ENCODE measurements at regions not wholly inside any gene's neighbourhood (a gene's known extent, or its start where the extent isn't known, plus 50 kb on each side); places are given as distances from the start of the nearest gene placed in this dataset.
A peak's percentile ranks its signal among the peaks of the same experiment; 100 is the strongest.
"Not testable (repeated sequence)": the region's sequence is repeated elsewhere in the genome, so short reads cannot be mapped to it uniquely, and the experiment has no call there.

- no peak for DNase-seq (ENCODE audit: low read depth)
These were observed 272.6 kb downstream of the MSX2 start for GRCh38 chr5:174996941-174997340.

- no peak for DNase-seq (ENCODE audit: low read depth)
These were observed 271.4 kb downstream of the MSX2 start for GRCh38 chr5:174995827-174996226.

- DNase-seq (ENCODE audit: low read depth) = no peak
These were observed 267.5 kb downstream of the MSX2 start for GRCh38 chr5:174991847-174992246.

GRCh38 chr5:174990909-174991308, 266.5 kb downstream of the MSX2 start:
- no peak for DNase-seq (ENCODE audit: low read depth)

- DNase-seq (ENCODE audit: low read depth) = no peak
These were observed 263.1 kb downstream of the MSX2 start for GRCh38 chr5:174987443-174988012.

- no peak for DNase-seq (ENCODE audit: low read depth)
These were observed 260.5 kb downstream of the MSX2 start for GRCh38 chr5:174984863-174985262.

- no peak for DNase-seq (ENCODE audit: low read depth)
These were observed 258.1 kb downstream of the MSX2 start for GRCh38 chr5:174982485-174982884.

- no peak for DNase-seq (ENCODE audit: low read depth)
These were observed 257.0 kb downstream of the MSX2 start for GRCh38 chr5:174981416-174981815.

GRCh38 chr5:174980952-174981351, 256.6 kb downstream of the MSX2 start:
- DNase-seq (ENCODE audit: low read depth) = no peak

GRCh38 chr5:174972291-174972690, 247.9 kb downstream of the MSX2 start:
- DNase-seq (ENCODE audit: low read depth) = no peak

GRCh38 chr5:174971210-174971609, 246.8 kb downstream of the MSX2 start:
- DNase-seq (ENCODE audit: low read depth) = no peak

- DNase-seq (ENCODE audit: low read depth) = no peak
These were observed 246.1 kb downstream of the MSX2 start for GRCh38 chr5:174970502-174970901.

- no peak for DNase-seq (ENCODE audit: low read depth)
These were observed 229.5 kb downstream of the MSX2 start for GRCh38 chr5:174953871-174954270.

- peak; percentile 59 for DNase-seq (ENCODE audit: low read depth)
These were observed 226.9 kb downstream of the MSX2 start for GRCh38 chr5:174951151-174951780.

GRCh38 chr5:174947548-174947947, 223.2 kb downstream of the MSX2 start:
- no peak for DNase-seq (ENCODE audit: low read depth)

- DNase-seq (ENCODE audit: low read depth) = no peak
These were observed 221.5 kb downstream of the MSX2 start for GRCh38 chr5:174945853-174946252.

GRCh38 chr5:174943785-174944184, 219.4 kb downstream of the MSX2 start:
- DNase-seq (ENCODE audit: low read depth) = no peak

- DNase-seq (ENCODE audit: low read depth) = not testable (repeated sequence)
These were observed 218.6 kb downstream of the MSX2 start for GRCh38 chr5:174943002-174943401.

GRCh38 chr5:174937201-174938123, 213.1 kb downstream of the MSX2 start:
- no peak for DNase-seq (ENCODE audit: low read depth)

GRCh38 chr5:174935854-174936474, 211.6 kb downstream of the MSX2 start:
- DNase-seq (ENCODE audit: low read depth) = peak; percentile 40

GRCh38 chr5:174931033-174931432, 206.7 kb downstream of the MSX2 start:
- DNase-seq (ENCODE audit: low read depth) = not testable (repeated sequence)

- no peak for DNase-seq (ENCODE audit: low read depth)
These were observed 201.2 kb downstream of the MSX2 start for GRCh38 chr5:174925586-174925985.

All from HT1080 (cell line).